ENCODE measurements at regions not wholly inside any gene's neighbourhood (a gene's known extent, or its start where the extent isn't known, plus 50 kb on each side); places are given as distances from the start of the nearest gene placed in this dataset.

DNA sequence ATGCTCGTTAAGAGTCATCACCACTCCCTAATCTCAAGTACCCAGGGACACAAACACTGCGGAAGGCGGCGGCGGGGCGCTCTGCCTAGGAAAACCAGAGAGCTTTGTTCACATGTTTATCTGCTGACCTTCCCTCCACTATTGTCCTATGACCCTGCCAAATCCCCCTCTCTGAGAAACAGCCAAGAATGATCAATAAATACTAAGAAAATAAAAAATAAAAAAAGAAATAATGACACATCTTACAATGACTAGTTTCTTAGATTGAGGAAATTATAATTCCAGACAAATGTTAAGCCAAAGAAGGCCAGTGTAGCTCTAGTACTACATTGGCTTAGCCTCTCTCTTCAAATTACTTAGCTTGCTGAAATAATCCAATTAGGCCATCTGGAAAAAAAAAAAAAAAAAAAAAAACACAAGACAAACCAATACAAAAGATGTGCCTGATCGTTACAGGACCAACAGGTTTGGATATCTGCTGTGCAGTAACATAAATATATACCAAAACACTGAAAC is 58.0 kb downstream of the ANXA2R start:
- no peak overlapping the region for H4K5ac ChIP-seq (ENCODE audit: insufficient read length, low read depth, low read length)
- no peak overlapping the region for H2BK15ac ChIP-seq (ENCODE audit: low read length)
- H3K9me3 ChIP-seq (ENCODE audit: insufficient read depth in 2 of 2, low read depth in 1 of 2, low read length in 1 of 2): peaks cover 0 to 22% of the 10 kb centered on the region in 2 experiments; a peak in 2 of 4 replicates
- no peaks in the 10 kb centered on the region for H3K23me2 ChIP-seq (ENCODE audit: low read depth, low read length)
- ChIA-PET POLR2A (ENCODE audit: partially characterized antibody) (interaction anchor here (1.0 to 1.3 kb wide), 2 partner anchors 9 to 11 kb away, joined by 3 to 4 read pairs; no protein-coding TSS in a partner anchor), CTCF (ENCODE audit: partially characterized antibody) (interaction anchor here (0.7 to 1.2 kb wide), 2 partner anchors 9 to 47 kb away, joined by 4 to 5 read pairs; no protein-coding TSS in a partner anchor)
- H4K91ac ChIP-seq (replicated peaks; ENCODE audit: insufficient read length, low read length): no peak overlapping the region
- H3K4me1 ChIP-seq (replicated peaks in 1 of 4; ENCODE audit: control insufficient read depth in 3 of 4, insufficient read depth in 4 of 4, low read length in 3 of 4): no peaks in the 10 kb centered on the region; a peak in 1 of 7 replicates
- H2BK120ac ChIP-seq (replicated peaks; ENCODE audit: low read depth, low read length): no peak overlapping the region
- no peak for DNase-seq (ENCODE audit: low read depth in 1 of 2, low spot score in 2 of 2)
- no peak overlapping the region for H2BK5ac ChIP-seq (ENCODE audit: low read depth, low read length)
- no peaks in the 10 kb centered on the region; a peak in 1 of 8 replicates for H3K36me3 ChIP-seq (ENCODE audit: control insufficient read depth in 2 of 4, insufficient read depth in 4 of 4, low read length in 3 of 4)
- no peak overlapping the region for H3K14ac ChIP-seq (ENCODE audit: insufficient read length)
- H2BK12ac ChIP-seq (ENCODE audit: low read depth, low read length): no peak overlapping the region
- H3K4me2 ChIP-seq (ENCODE audit: insufficient read depth in 1 of 2, low read depth in 2 of 2, low read length in 2 of 2): no peak overlapping the region
- no peak overlapping the region for H3K4ac ChIP-seq (replicated peaks; ENCODE audit: insufficient read length, low read depth, low read length)
- no peak overlapping the region for H2BK20ac ChIP-seq (ENCODE audit: low read length)
- H2AFZ ChIP-seq (ENCODE audit: low read length): no peak overlapping the region
- H3K79me1 ChIP-seq (ENCODE audit: low read depth, low read length): no peaks in the 10 kb centered on the region
- no peak overlapping the region for H4K8ac ChIP-seq (ENCODE audit: extremely low read depth, insufficient read depth, low read length)
- no peak overlapping the region for H3K18ac ChIP-seq (ENCODE audit: extremely low read depth, low read length)
- no peak overlapping the region for H2AK5ac ChIP-seq (ENCODE audit: low read depth, low read length)
- H3K4me3 ChIP-seq (ENCODE audit: extremely low read depth in 1 of 4, insufficient read depth in 2 of 4, low read depth in 3 of 4, low read length in 4 of 4): no peak overlapping the region
- H4K20me1 ChIP-seq (replicated peaks in 1 of 2; ENCODE audit: control insufficient read depth in 1 of 2, insufficient read depth in 2 of 2, low read length in 2 of 2): no peaks in the 10 kb centered on the region
- no peak for FAIRE-seq
- H3K27me3 ChIP-seq (replicated peaks in 1 of 4; ENCODE audit: control insufficient read depth in 3 of 4, extremely low read depth in 1 of 4, insufficient read depth in 3 of 4, low read length in 3 of 4): peaks cover 0 to 4% (median 0%) of the 10 kb centered on the region in 4 experiments; a peak in 1 of 7 replicates
- no peak overlapping the region for H3K56ac ChIP-seq (replicated peaks; ENCODE audit: insufficient read length, low read depth, low read length)
- no peak overlapping the region for H3K27ac ChIP-seq (ENCODE audit: low read depth, low read length)
- H3K23ac ChIP-seq (ENCODE audit: insufficient read length): no peak overlapping the region
- no peak overlapping the region for H3K9ac ChIP-seq (replicated peaks in 1 of 4; ENCODE audit: extremely low read depth in 1 of 4, low read depth in 3 of 4, low read length in 3 of 4)
- 38% methylated on average over 7 of the region's 7 CpGs; no CpG with 5 or more reads in 1 of the 2 experiments for WGBS, 2 experiments (ENCODE audit: extremely low coverage in 1 of 2, insufficient coverage in 1 of 2, insufficient read length in 1 of 2, insufficient replicate concordance in 2 of 2, low coverage in 1 of 2, low lambda C conversion rate in 2 of 2, missing lambda C conversion rate in 1 of 2)
- H3K79me2 ChIP-seq (ENCODE audit: control insufficient read depth in 1 of 2, insufficient read depth in 2 of 2, low read length in 2 of 2): no peaks in the 10 kb centered on the region
- TF ChIP-seq, protein P1, sequence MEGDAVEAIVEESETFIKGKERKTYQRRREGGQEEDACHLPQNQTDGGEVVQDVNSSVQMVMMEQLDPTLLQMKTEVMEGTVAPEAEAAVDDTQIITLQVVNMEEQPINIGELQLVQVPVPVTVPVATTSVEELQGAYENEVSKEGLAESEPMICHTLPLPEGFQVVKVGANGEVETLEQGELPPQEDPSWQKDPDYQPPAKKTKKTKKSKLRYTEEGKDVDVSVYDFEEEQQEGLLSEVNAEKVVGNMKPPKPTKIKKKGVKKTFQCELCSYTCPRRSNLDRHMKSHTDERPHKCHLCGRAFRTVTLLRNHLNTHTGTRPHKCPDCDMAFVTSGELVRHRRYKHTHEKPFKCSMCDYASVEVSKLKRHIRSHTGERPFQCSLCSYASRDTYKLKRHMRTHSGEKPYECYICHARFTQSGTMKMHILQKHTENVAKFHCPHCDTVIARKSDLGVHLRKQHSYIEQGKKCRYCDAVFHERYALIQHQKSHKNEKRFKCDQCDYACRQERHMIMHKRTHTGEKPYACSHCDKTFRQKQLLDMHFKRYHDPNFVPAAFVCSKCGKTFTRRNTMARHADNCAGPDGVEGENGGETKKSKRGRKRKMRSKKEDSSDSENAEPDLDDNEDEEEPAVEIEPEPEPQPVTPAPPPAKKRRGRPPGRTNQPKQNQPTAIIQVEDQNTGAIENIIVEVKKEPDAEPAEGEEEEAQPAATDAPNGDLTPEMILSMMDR (IDR thresholded peaks at IDR 0.05; ENCODE audit: control extremely low read depth in 1 of 3, insufficient read depth in 1 of 3, low read depth in 1 of 3, low read length in 3 of 3): no peak
- TF ChIP-seq CBX8 (IDR thresholded peaks at IDR 0.05; ENCODE audit: borderline replicate concordance, low read depth, low read length) (no peak), HDAC6 (IDR thresholded peaks at IDR 0.05; ENCODE audit: low read depth, low read length) (no peak), ATF3 (IDR thresholded peaks at IDR 0.05; ENCODE audit: insufficient read depth, low read depth, low read length) (no peak), SP2 (IDR thresholded peaks at IDR 0.05; ENCODE audit: low read length) (no peak), KDM1A (IDR thresholded peaks at IDR 0.05; ENCODE audit: borderline replicate concordance, low read length) (no peak), BACH1 (IDR thresholded peaks at IDR 0.05; ENCODE audit: low read length) (no peak), RBBP5 (IDR thresholded peaks at IDR 0.05; ENCODE audit: borderline replicate concordance, low read depth, low read length) (no peak), SIN3A (conservative IDR thresholded peaks at IDR 0.05 in 1 of 2, IDR thresholded peaks at IDR 0.05 in 1 of 2; ENCODE audit: low read depth in 1 of 2, low read length in 2 of 2) (no peak), SAP30 (IDR thresholded peaks at IDR 0.05; ENCODE audit: insufficient read depth, insufficient replicate concordance, low read length) (no peak)
